Cardiac muscle cell (in vitro differentiated cells and primary cell): ENCODE measurements at regions not wholly inside any gene's neighbourhood (a gene's known extent, or its start where the extent isn't known, plus 50 kb on each side); places are given as distances from the start of the nearest gene placed in this dataset.

Source experiments
- DNase-seq, 2 donors: peaks; one replicate each; pipeline versions ENCODE4 v3.0.0 to v3.0.0-alpha.2; 2010 to 2017; ENCODE audit warnings: low read depth in 1 of 2, low spot score in 1 of 2
- H3K27ac ChIP-seq: fragments of 200-600 bp; sonication (generic); 2 replicates; pipeline ENCODE4 v1.5.1; 2016
- H3K27me3 ChIP-seq: fragments of 200-600 bp; sonication (generic); 2 replicates; pipeline ENCODE4 v1.6.0; 2016; ENCODE audit warnings: control low read depth
- H3K36me3 ChIP-seq: fragments of 200-600 bp; sonication (generic); 2 replicates; pipeline ENCODE4 v1.5.1; 2016; ENCODE audit warnings: control low read depth
- H3K4me1 ChIP-seq: fragments of 200-600 bp; sonication (generic); 2 replicates; pipeline ENCODE4 v1.8.1; 2017; ENCODE audit warnings: low read depth, mild to moderate bottlenecking, mixed run types
- H3K4me3 ChIP-seq: fragments of 200-600 bp; sonication (generic); 2 replicates; pipeline ENCODE4 v1.5.1; 2016; ENCODE audit warnings: mild to moderate bottlenecking
- H3K9me3 ChIP-seq: fragments of 200-600 bp; sonication (generic); 2 replicates; pipeline ENCODE4 v1.5.1; 2017; ENCODE audit warnings: low read depth, mild to moderate bottlenecking, control low read depth
- TF ChIP-seq, protein P1 (sequence below): IDR thresholded peaks from 2 replicates; pipeline ENCODE4 v1.5.1; 2012; ENCODE audit warnings: low read depth, mild to moderate bottlenecking, low read length

DNA sequence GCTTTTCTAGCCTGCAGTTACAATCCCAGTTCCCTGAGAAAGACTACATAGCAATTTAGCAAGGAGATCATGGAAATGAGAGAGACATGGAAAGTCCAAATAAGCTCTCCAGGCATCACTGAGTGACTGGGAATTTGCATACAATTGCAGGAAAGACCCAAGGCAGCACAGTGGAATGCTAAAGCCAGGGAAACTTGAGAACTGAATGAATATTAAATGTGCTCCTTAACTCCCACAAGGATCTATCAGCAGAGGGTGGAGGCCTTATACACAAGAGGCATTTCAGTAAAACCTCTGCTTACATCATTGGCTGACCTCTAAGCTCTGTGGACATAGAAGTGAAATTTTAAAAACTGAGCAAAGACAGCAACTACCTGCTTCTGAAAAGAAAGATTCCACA, 355.6 kb upstream of the DAB2 start:
- no peak overlapping the region for H3K27ac ChIP-seq
- TF ChIP-seq, protein P1, sequence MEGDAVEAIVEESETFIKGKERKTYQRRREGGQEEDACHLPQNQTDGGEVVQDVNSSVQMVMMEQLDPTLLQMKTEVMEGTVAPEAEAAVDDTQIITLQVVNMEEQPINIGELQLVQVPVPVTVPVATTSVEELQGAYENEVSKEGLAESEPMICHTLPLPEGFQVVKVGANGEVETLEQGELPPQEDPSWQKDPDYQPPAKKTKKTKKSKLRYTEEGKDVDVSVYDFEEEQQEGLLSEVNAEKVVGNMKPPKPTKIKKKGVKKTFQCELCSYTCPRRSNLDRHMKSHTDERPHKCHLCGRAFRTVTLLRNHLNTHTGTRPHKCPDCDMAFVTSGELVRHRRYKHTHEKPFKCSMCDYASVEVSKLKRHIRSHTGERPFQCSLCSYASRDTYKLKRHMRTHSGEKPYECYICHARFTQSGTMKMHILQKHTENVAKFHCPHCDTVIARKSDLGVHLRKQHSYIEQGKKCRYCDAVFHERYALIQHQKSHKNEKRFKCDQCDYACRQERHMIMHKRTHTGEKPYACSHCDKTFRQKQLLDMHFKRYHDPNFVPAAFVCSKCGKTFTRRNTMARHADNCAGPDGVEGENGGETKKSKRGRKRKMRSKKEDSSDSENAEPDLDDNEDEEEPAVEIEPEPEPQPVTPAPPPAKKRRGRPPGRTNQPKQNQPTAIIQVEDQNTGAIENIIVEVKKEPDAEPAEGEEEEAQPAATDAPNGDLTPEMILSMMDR, result no peak
- no peaks in the 10 kb centered on the region for H3K27me3 ChIP-seq
- H3K4me1 ChIP-seq, result no peaks in the 10 kb centered on the region
- peak in 1 of 2 donors; percentile 76 for DNase-seq
- no peak overlapping the region for H3K4me3 ChIP-seq
- H3K36me3 ChIP-seq, result no peaks in the 10 kb centered on the region
- no peaks in the 10 kb centered on the region for H3K9me3 ChIP-seq

GRCh38 chr5:39779831-39780230, 355.1 kb upstream of the DAB2 start:
- Histone ChIP-seq H3K27me3 (no peaks in the 10 kb centered on the region), H3K36me3 (no peaks in the 10 kb centered on the region), H3K9me3 (no peaks in the 10 kb centered on the region), H3K4me1 (no peaks in the 10 kb centered on the region), H3K4me3 (no peak overlapping the region), H3K27ac (no peak overlapping the region)
- no peak for DNase-seq
- TF ChIP-seq, protein P1, result no peak

DNA sequence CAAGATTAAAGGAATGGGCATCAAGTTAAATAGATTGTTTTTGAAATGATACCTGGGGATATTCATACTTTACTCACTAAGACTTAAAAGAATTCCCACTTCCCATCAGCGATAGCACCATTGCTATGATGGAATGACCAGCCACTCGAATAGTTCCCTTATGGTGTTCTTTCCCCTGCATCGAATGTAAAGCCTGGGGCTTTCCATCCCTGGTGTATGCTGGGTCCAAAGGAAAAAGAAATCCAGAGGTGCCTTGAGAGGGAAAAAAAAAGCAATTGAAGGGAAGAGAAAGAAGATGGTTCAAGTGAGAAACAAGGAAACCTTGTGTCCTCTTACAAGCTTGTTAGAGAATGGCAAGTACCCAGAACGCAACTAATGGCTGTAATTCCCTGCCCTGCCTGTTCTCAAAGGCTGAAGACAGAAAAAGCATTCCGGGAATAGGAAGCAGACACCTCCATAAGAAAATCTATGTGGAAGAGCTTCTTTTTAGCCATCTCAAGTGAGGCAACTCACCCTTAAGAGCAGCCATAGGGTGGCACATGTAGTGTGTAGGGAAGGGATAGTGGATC, 351.1 kb upstream of the DAB2 start:
- Histone ChIP-seq H3K27me3 (no peaks in the 10 kb centered on the region), H3K36me3 (no peaks in the 10 kb centered on the region), H3K4me3 (no peak overlapping the region), H3K9me3 (no peaks in the 10 kb centered on the region), H3K4me1 (no peaks in the 10 kb centered on the region), H3K27ac (no peak overlapping the region)
- TF ChIP-seq, protein P1, result no peak
- no peak for DNase-seq

DNA sequence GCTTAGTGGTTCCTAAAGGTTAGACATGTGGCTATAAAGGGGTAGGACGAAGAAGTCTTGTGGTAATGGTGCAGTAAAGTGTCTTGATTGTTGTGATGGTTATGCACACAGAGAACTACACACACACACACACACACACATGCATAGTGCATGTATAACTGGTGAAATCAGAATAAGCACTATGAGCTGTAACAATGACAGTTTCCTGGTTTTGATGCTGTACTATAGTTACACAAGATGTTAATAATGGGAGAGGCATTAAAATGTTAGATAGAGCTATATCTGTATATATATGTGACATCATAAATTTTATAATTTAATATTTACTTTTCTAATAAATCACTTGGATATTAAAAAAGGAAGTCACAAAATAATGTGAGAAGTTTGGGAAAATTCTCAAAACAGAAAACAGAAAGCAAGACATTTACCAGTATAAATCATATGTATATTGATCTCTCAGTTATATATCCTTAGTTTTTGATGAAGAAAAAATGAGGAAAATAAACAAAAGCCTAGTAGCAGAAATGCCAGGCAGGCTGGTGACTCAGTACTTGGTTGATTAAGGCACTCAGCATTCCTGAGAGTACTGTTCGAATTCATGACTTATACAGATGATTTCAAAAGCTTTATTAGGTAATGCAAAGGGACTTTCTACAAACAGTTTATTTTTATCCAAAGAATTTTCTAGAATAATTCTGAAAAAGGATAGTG, 350.5 kb upstream of the DAB2 start:
- Histone ChIP-seq H3K4me3 (no peak overlapping the region), H3K36me3 (no peaks in the 10 kb centered on the region), H3K27me3 (no peaks in the 10 kb centered on the region), H3K9me3 (no peaks in the 10 kb centered on the region), H3K27ac (no peak overlapping the region), H3K4me1 (no peaks in the 10 kb centered on the region)
- DNase-seq, result peak in 1 of 2 donors; percentile 82
- TF ChIP-seq, protein P1, result no peak

GRCh38 chr5:39774605-39775004, 349.8 kb upstream of the DAB2 start:
- no peaks in the 10 kb centered on the region for H3K9me3 ChIP-seq
- H3K4me3 ChIP-seq, result no peak overlapping the region
- DNase-seq, result no peak
- H3K27ac ChIP-seq, result no peak overlapping the region
- H3K4me1 ChIP-seq, result no peaks in the 10 kb centered on the region
- H3K27me3 ChIP-seq, result no peaks in the 10 kb centered on the region
- TF ChIP-seq, protein P1, result no peak
- no peaks in the 10 kb centered on the region for H3K36me3 ChIP-seq
